Stimulated activated naive CD8-positive, alpha-beta T cell treated with anti-CD3 and anti-CD28 coated beads, Interleukin-15, amount 100 ng/mL, for 72 hours (primary cell): ENCODE measurements at regions not wholly inside any gene's neighbourhood (a gene's known extent, or its start where the extent isn't known, plus 50 kb on each side); places are given as distances from the start of the nearest gene placed in this dataset.
"Not testable (repeated sequence)": the region's sequence is repeated elsewhere in the genome, so short reads cannot be mapped to it uniquely, and the experiment has no call there.

Experiments
- ATAC-seq: fragments of 150-1000 bp; cut with Tn5 transposase; 2 replicates; pipeline ENCODE4 v1.10.0; 2021; ENCODE audit warnings: mild to moderate bottlenecking, moderate library complexity
- DNase-seq, 2 donors: peaks; one replicate each; pipeline ENCODE4 v3.0.0; 2021 to 2022
- H3K27ac Mint-ChIP-seq, 2 donors: one replicate each; pipeline ENCODE4 v1.8.0; 2022; ENCODE audit warnings: mild to moderate bottlenecking in 2 of 2, mixed read lengths in 2 of 2, moderate library complexity in 2 of 2
- H3K27me3 Mint-ChIP-seq: one replicate; pipeline ENCODE4 v1.8.0; 2022; ENCODE audit warnings: mixed read lengths
- H3K4me1 Mint-ChIP-seq: one replicate; pipeline ENCODE4 v1.8.0; 2022; ENCODE audit warnings: mild to moderate bottlenecking, mixed read lengths
- H3K4me3 Mint-ChIP-seq, 2 donors: one replicate each; pipeline ENCODE4 v1.8.0; 2022; ENCODE audit warnings: mild to moderate bottlenecking in 2 of 2, mixed read lengths in 2 of 2, moderate library complexity in 1 of 2
- H3K9me3 Mint-ChIP-seq, 2 donors: one replicate each; pipeline ENCODE4 v1.8.0; 2022; ENCODE audit warnings: mixed read lengths in 2 of 2

GRCh38 chr1:215380566-215380965 is 186.5 kb upstream of the KCTD3 start:
- Mint-ChIP-seq H3K27me3 (no peaks in the 10 kb centered on the region), H3K4me3 (no peak overlapping the region), H3K27ac (no peak overlapping the region), H3K4me1 (no peaks in the 10 kb centered on the region), H3K9me3 (no peaks in the 10 kb centered on the region)
- ATAC-seq (no peak), DNase-seq (no peak)

GRCh38 chr1:215393476-215393875 is 173.6 kb upstream of the KCTD3 start:
- H3K4me1 Mint-ChIP-seq, result no peaks in the 10 kb centered on the region
- no peak overlapping the region for H3K4me3 Mint-ChIP-seq
- H3K27ac Mint-ChIP-seq, result no peak overlapping the region
- ATAC-seq (no peak), DNase-seq (no peak)
- peaks cover 5 to 18% of the 10 kb centered on the region in 2 donors for H3K9me3 Mint-ChIP-seq
- H3K27me3 Mint-ChIP-seq, result no peaks in the 10 kb centered on the region

GRCh38 chr1:215394084-215394991 is 172.8 kb upstream of the KCTD3 start:
- H3K27me3 Mint-ChIP-seq, result no peaks in the 10 kb centered on the region
- DNase-seq (no peak), ATAC-seq (peak; percentile 43)
- no peaks in the 10 kb centered on the region for H3K4me1 Mint-ChIP-seq
- H3K4me3 Mint-ChIP-seq, result no peak overlapping the region
- H3K9me3 Mint-ChIP-seq, result peaks cover 5 to 18% of the 10 kb centered on the region in 2 donors
- H3K27ac Mint-ChIP-seq, result no peak overlapping the region

- no peak overlapping the region for H3K27ac Mint-ChIP-seq
- no peak overlapping the region for H3K4me3 Mint-ChIP-seq
- ATAC-seq (no peak), DNase-seq (no peak)
- no peaks in the 10 kb centered on the region for H3K27me3 Mint-ChIP-seq
- H3K9me3 Mint-ChIP-seq, result peaks cover 5 to 7% of the 10 kb centered on the region in 2 donors
- H3K4me1 Mint-ChIP-seq, result no peaks in the 10 kb centered on the region
These were observed 170.0 kb upstream of the KCTD3 start for GRCh38 chr1:215397106-215397505.

GRCh38 chr1:215397843-215398242 is 169.3 kb upstream of the KCTD3 start:
- Mint-ChIP-seq H3K4me3 (no peak overlapping the region), H3K27ac (no peak overlapping the region), H3K4me1 (no peaks in the 10 kb centered on the region), H3K27me3 (no peaks in the 10 kb centered on the region), H3K9me3 (peaks cover 5 to 7% of the 10 kb centered on the region in 2 donors)
- DNase-seq (no peak), ATAC-seq (no peak)

- ATAC-seq, result no peak
- no peak overlapping the region for H3K4me3 Mint-ChIP-seq
- H3K4me1 Mint-ChIP-seq, result no peaks in the 10 kb centered on the region
- H3K27ac Mint-ChIP-seq, result no peak overlapping the region
- no peaks in the 10 kb centered on the region for H3K27me3 Mint-ChIP-seq
- H3K9me3 Mint-ChIP-seq, result no peaks in the 10 kb centered on the region
- DNase-seq, result no peak
These were observed 167.3 kb upstream of the KCTD3 start for GRCh38 chr1:215399787-215400186.

- no peaks in the 10 kb centered on the region for H3K27me3 Mint-ChIP-seq
- DNase-seq (no peak), ATAC-seq (no peak)
- no peaks in the 10 kb centered on the region for H3K9me3 Mint-ChIP-seq
- no peak overlapping the region for H3K27ac Mint-ChIP-seq
- no peak overlapping the region for H3K4me3 Mint-ChIP-seq
- H3K4me1 Mint-ChIP-seq, result no peaks in the 10 kb centered on the region
These were observed 166.4 kb upstream of the KCTD3 start for GRCh38 chr1:215400741-215401140.

GRCh38 chr1:215402147-215402546 is 165.0 kb upstream of the KCTD3 start:
- Mint-ChIP-seq H3K9me3 (no peaks in the 10 kb centered on the region), H3K27ac (no peak overlapping the region), H3K4me3 (no peak overlapping the region), H3K4me1 (no peaks in the 10 kb centered on the region), H3K27me3 (no peaks in the 10 kb centered on the region)
- ATAC-seq (no peak), DNase-seq (no peak)

- no peak for DNase-seq
- Mint-ChIP-seq H3K4me1 (no peaks in the 10 kb centered on the region), H3K4me3 (no peak overlapping the region), H3K9me3 (no peaks in the 10 kb centered on the region), H3K27me3 (no peaks in the 10 kb centered on the region), H3K27ac (no peak overlapping the region)
- ATAC-seq, result no peak
These were observed 161.9 kb upstream of the KCTD3 start for GRCh38 chr1:215405211-215405610.

- ATAC-seq (no peak), DNase-seq (no peak)
- H3K9me3 Mint-ChIP-seq, result no peaks in the 10 kb centered on the region
- H3K4me1 Mint-ChIP-seq, result no peaks in the 10 kb centered on the region
- no peak overlapping the region for H3K4me3 Mint-ChIP-seq
- no peaks in the 10 kb centered on the region for H3K27me3 Mint-ChIP-seq
- no peak overlapping the region for H3K27ac Mint-ChIP-seq
These were observed 160.2 kb upstream of the KCTD3 start for GRCh38 chr1:215406927-215407326.

GRCh38 chr1:215407575-215407974 is 159.5 kb upstream of the KCTD3 start:
- Mint-ChIP-seq H3K27me3 (no peaks in the 10 kb centered on the region), H3K4me3 (no peak overlapping the region), H3K4me1 (no peaks in the 10 kb centered on the region), H3K9me3 (no peaks in the 10 kb centered on the region), H3K27ac (no peak overlapping the region)
- ATAC-seq, result no peak
- DNase-seq, result no peak

GRCh38 chr1:215409546-215409945 is 157.6 kb upstream of the KCTD3 start:
- not testable (repeated sequence) for H3K9me3 Mint-ChIP-seq, H3K27me3 Mint-ChIP-seq, H3K27ac Mint-ChIP-seq, DNase-seq, H3K4me1 Mint-ChIP-seq, ATAC-seq, H3K4me3 Mint-ChIP-seq

- ATAC-seq, DNase-seq, H3K4me1 Mint-ChIP-seq, H3K9me3 Mint-ChIP-seq, H3K27me3 Mint-ChIP-seq, H3K27ac Mint-ChIP-seq, H3K4me3 Mint-ChIP-seq: not testable (repeated sequence)
These were observed 151.6 kb upstream of the KCTD3 start for GRCh38 chr1:215415521-215415920.

- no peak overlapping the region for H3K27ac Mint-ChIP-seq
- DNase-seq (no peak), ATAC-seq (no peak)
- H3K4me1 Mint-ChIP-seq, result no peaks in the 10 kb centered on the region
- no peaks in the 10 kb centered on the region for H3K9me3 Mint-ChIP-seq
- no peak overlapping the region for H3K4me3 Mint-ChIP-seq
- no peaks in the 10 kb centered on the region for H3K27me3 Mint-ChIP-seq
These were observed 150.6 kb upstream of the KCTD3 start for GRCh38 chr1:215416497-215416896.

- Mint-ChIP-seq H3K4me3 (no peak overlapping the region), H3K4me1 (no peaks in the 10 kb centered on the region), H3K27ac (no peak overlapping the region), H3K27me3 (no peaks in the 10 kb centered on the region), H3K9me3 (no peaks in the 10 kb centered on the region)
- ATAC-seq, result no peak
- DNase-seq, result no peak
These were observed 150.0 kb upstream of the KCTD3 start for GRCh38 chr1:215417122-215417521.

- DNase-seq (no peak), ATAC-seq (no peak)
- Mint-ChIP-seq H3K27ac (no peak overlapping the region), H3K4me3 (no peak overlapping the region), H3K9me3 (no peaks in the 10 kb centered on the region), H3K27me3 (no peaks in the 10 kb centered on the region), H3K4me1 (no peaks in the 10 kb centered on the region)
These were observed 148.1 kb upstream of the KCTD3 start for GRCh38 chr1:215418876-215419447.
